ENCODE measurements at regions not wholly inside any gene's neighbourhood (a gene's known extent, or its start where the extent isn't known, plus 50 kb on each side); places are given as distances from the start of the nearest gene placed in this dataset.

DNA sequence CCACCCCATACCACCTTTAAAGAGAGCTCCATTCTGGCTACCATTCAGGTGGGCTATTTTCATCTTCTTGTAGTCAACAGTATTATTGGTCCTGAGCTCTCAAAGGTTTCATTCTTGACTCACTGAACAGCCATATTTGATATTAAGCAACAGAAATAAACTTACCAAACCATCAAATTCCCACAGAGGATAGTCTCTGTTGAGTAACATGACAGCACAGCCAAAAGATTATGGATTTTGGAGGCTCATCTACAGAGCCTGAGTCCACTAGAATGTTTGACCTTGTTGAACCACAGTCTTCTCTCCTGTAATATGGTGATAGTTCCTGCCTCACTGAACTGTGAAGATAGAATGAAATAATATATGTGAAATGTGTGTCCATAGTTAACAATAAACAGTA is 276.3 kb upstream of the LDB2 start (continued):
- TF ChIP-seq, protein P1, sequence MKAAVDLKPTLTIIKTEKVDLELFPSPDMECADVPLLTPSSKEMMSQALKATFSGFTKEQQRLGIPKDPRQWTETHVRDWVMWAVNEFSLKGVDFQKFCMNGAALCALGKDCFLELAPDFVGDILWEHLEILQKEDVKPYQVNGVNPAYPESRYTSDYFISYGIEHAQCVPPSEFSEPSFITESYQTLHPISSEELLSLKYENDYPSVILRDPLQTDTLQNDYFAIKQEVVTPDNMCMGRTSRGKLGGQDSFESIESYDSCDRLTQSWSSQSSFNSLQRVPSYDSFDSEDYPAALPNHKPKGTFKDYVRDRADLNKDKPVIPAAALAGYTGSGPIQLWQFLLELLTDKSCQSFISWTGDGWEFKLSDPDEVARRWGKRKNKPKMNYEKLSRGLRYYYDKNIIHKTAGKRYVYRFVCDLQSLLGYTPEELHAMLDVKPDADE (IDR thresholded peaks at IDR 0.05) = no peak
- TF ChIP-seq, protein P2, sequence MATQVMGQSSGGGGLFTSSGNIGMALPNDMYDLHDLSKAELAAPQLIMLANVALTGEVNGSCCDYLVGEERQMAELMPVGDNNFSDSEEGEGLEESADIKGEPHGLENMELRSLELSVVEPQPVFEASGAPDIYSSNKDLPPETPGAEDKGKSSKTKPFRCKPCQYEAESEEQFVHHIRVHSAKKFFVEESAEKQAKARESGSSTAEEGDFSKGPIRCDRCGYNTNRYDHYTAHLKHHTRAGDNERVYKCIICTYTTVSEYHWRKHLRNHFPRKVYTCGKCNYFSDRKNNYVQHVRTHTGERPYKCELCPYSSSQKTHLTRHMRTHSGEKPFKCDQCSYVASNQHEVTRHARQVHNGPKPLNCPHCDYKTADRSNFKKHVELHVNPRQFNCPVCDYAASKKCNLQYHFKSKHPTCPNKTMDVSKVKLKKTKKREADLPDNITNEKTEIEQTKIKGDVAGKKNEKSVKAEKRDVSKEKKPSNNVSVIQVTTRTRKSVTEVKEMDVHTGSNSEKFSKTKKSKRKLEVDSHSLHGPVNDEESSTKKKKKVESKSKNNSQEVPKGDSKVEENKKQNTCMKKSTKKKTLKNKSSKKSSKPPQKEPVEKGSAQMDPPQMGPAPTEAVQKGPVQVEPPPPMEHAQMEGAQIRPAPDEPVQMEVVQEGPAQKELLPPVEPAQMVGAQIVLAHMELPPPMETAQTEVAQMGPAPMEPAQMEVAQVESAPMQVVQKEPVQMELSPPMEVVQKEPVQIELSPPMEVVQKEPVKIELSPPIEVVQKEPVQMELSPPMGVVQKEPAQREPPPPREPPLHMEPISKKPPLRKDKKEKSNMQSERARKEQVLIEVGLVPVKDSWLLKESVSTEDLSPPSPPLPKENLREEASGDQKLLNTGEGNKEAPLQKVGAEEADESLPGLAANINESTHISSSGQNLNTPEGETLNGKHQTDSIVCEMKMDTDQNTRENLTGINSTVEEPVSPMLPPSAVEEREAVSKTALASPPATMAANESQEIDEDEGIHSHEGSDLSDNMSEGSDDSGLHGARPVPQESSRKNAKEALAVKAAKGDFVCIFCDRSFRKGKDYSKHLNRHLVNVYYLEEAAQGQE (IDR thresholded peaks at IDR 0.05; ENCODE audit: unreplicated experiment) = no peak
- TF ChIP-seq EZH2phosphoT487 (IDR thresholded peaks at IDR 0.05; ENCODE audit: unreplicated experiment) (no peak), POLR2AphosphoS5 (IDR thresholded peaks at IDR 0.05; ENCODE audit: low read depth) (no peak)

DNA sequence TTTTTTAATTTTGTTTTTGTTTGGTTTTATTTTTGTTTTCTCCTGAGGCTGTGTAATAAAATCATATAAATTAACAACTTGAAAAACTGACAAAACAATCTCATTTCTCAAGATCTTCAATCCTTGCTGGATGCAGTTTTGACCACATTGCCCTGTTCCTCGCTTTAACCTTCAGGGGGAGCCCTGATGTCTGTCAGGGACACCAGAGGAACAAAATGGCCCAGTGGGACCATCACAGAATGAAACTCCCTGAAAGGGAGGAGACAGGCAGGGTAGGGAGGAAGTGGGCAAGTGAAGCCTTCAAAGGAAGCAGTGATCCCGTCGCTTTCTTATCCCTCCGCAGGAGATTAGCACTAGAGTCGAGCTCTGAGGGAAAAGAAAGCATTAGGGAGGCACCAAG is 274.9 kb upstream of the LDB2 start:
- H3K4me3 ChIP-seq = no peak overlapping the region
- DNase-seq (ENCODE audit: low spot score) (peak; percentile 74), ATAC-seq (peak; percentile 96)
- peak overlapping the region; percentile 70; the same call in 1 of the 2 replicates for H2AFZ ChIP-seq
- no peaks in the 10 kb centered on the region for H4K20me1 ChIP-seq (replicated peaks; ENCODE audit: insufficient read depth)
- H3K9me2 ChIP-seq (ENCODE audit: insufficient read depth) = peaks cover 2% of the 10 kb centered on the region; the same call in 1 of the 2 replicates
- TF ChIP-seq, protein P3, sequence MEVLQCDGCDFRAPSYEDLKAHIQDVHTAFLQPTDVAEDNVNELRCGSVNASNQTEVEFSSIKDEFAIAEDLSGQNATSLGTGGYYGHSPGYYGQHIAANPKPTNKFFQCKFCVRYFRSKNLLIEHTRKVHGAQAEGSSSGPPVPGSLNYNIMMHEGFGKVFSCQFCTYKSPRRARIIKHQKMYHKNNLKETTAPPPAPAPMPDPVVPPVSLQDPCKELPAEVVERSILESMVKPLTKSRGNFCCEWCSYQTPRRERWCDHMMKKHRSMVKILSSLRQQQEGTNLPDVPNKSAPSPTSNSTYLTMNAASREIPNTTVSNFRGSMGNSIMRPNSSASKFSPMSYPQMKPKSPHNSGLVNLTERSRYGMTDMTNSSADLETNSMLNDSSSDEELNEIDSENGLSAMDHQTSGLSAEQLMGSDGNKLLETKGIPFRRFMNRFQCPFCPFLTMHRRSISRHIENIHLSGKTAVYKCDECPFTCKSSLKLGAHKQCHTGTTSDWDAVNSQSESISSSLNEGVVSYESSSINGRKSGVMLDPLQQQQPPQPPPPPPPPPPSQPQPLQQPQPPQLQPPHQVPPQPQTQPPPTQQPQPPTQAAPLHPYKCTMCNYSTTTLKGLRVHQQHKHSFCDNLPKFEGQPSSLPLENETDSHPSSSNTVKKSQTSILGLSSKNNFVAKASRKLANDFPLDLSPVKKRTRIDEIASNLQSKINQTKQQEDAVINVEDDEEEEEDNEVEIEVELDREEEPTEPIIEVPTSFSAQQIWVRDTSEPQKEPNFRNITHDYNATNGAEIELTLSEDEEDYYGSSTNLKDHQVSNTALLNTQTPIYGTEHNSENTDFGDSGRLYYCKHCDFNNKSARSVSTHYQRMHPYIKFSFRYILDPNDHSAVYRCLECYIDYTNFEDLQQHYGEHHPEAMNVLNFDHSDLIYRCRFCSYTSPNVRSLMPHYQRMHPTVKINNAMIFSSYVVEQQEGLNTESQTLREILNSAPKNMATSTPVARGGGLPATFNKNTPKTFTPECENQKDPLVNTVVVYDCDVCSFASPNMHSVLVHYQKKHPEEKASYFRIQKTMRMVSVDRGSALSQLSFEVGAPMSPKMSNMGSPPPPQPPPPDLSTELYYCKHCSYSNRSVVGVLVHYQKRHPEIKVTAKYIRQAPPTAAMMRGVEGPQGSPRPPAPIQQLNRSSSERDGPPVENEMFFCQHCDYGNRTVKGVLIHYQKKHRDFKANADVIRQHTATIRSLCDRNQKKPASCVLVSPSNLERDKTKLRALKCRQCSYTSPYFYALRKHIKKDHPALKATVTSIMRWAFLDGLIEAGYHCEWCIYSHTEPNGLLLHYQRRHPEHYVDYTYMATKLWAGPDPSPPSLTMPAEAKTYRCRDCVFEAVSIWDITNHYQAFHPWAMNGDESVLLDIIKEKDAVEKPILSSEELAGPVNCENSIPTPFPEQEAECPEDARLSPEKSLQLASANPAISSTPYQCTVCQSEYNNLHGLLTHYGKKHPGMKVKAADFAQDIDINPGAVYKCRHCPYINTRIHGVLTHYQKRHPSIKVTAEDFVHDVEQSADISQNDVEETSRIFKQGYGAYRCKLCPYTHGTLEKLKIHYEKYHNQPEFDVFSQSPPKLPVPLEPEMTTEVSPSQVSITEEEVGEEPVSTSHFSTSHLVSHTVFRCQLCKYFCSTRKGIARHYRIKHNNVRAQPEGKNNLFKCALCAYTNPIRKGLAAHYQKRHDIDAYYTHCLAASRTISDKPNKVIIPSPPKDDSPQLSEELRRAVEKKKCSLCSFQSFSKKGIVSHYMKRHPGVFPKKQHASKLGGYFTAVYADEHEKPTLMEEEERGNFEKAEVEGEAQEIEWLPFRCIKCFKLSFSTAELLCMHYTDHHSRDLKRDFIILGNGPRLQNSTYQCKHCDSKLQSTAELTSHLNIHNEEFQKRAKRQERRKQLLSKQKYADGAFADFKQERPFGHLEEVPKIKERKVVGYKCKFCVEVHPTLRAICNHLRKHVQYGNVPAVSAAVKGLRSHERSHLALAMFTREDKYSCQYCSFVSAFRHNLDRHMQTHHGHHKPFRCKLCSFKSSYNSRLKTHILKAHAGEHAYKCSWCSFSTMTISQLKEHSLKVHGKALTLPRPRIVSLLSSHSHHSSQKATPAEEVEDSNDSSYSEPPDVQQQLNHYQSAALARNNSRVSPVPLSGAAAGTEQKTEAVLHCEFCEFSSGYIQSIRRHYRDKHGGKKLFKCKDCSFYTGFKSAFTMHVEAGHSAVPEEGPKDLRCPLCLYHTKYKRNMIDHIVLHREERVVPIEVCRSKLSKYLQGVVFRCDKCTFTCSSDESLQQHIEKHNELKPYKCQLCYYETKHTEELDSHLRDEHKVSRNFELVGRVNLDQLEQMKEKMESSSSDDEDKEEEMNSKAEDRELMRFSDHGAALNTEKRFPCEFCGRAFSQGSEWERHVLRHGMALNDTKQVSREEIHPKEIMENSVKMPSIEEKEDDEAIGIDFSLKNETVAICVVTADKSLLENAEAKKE (CRISPR knock-in tag; IDR thresholded peaks at IDR 0.05) = 0 out of 2 replicates have a peak, but pooled peaks have one; percentile 25
- TF ChIP-seq CREB1 (CRISPR knock-in tag; IDR thresholded peaks at IDR 0.05; ENCODE audit: low read depth) = no peak
- TF ChIP-seq, protein P2 (IDR thresholded peaks at IDR 0.05; ENCODE audit: unreplicated experiment) = no peak
- TF ChIP-seq, protein P4, sequence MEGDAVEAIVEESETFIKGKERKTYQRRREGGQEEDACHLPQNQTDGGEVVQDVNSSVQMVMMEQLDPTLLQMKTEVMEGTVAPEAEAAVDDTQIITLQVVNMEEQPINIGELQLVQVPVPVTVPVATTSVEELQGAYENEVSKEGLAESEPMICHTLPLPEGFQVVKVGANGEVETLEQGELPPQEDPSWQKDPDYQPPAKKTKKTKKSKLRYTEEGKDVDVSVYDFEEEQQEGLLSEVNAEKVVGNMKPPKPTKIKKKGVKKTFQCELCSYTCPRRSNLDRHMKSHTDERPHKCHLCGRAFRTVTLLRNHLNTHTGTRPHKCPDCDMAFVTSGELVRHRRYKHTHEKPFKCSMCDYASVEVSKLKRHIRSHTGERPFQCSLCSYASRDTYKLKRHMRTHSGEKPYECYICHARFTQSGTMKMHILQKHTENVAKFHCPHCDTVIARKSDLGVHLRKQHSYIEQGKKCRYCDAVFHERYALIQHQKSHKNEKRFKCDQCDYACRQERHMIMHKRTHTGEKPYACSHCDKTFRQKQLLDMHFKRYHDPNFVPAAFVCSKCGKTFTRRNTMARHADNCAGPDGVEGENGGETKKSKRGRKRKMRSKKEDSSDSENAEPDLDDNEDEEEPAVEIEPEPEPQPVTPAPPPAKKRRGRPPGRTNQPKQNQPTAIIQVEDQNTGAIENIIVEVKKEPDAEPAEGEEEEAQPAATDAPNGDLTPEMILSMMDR (conservative IDR thresholded peaks at IDR 0.05; ENCODE audit: low read depth in 2 of 2) = peak; percentile 73 to 82
- no peak overlapping the region for H3K27ac ChIP-seq (ENCODE audit: low read depth)
- Mint-ChIP-seq H3K36me3 (ENCODE audit: low read depth) (no peaks in the 10 kb centered on the region), H3K4me3 (no peak overlapping the region), H3K4me1 (peaks cover 11% of the 10 kb centered on the region), H3K27me3 (ENCODE audit: insufficient read depth, low read depth, poor library complexity) (peaks cover 5% of the 10 kb centered on the region), H3K27ac (no peak overlapping the region), H3K9me3 (no peaks in the 10 kb centered on the region)
- no peaks in the 10 kb centered on the region for H3K36me3 ChIP-seq (ENCODE audit: insufficient read depth)
- no peaks in the 10 kb centered on the region for H3K79me2 ChIP-seq (replicated peaks; ENCODE audit: insufficient read depth)
- H3K4me1 ChIP-seq (ENCODE audit: insufficient read depth) = peaks cover 6% of the 10 kb centered on the region
- H3K27me3 ChIP-seq (ENCODE audit: insufficient read depth) = peaks cover 11% of the 10 kb centered on the region; the same call in 1 of the 2 replicates
- H3K4me2 ChIP-seq = no peak overlapping the region
- H3F3A ChIP-seq (replicated peaks; ENCODE audit: low read depth) = no peaks in the 10 kb centered on the region

Data from GM23338 (cell line).